HT-29 (cell line): ENCODE measurements at regions not wholly inside any gene's neighbourhood (a gene's known extent, or its start where the extent isn't known, plus 50 kb on each side); places are given as distances from the start of the nearest gene placed in this dataset.

Source experiments
- DNase-seq: peaks from one replicate; pipeline ENCODE4 v3.0.0-alpha.2; 2015; ENCODE audit warnings: low spot score

GRCh38 chr11:70790671-70791300 lies 392.5 kb downstream of the CTTN start:
- DNase-seq, result no peak

DNA sequence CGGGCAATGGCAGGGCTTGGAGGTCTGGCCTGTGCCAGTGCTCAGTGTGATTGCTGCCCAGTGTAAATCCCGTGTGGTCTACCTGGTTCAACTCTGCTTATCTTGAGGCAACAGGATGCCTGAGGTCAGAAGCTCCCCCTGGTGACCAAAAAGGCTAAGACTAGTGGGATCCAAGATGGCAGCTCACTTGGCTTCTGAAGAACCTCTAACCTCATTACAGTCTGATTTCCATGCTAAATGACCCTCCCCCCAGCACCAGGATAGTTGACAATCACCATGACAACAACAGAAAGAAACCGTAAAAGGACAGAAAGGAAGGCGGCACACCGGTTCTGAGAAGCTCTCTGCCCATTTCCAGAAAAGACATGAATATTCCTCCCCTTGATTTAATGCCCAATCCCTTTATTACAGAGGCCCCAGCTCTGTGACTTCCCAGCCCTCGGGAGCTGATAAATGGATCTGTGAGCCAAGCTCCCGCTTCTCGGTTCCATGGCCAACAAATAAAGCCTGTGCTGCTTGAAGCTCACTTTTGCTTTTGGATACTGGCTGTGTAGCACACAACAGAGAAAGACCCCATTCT lies 398.4 kb downstream of the CTTN start:
- peak; percentile 16 for DNase-seq

DNA sequence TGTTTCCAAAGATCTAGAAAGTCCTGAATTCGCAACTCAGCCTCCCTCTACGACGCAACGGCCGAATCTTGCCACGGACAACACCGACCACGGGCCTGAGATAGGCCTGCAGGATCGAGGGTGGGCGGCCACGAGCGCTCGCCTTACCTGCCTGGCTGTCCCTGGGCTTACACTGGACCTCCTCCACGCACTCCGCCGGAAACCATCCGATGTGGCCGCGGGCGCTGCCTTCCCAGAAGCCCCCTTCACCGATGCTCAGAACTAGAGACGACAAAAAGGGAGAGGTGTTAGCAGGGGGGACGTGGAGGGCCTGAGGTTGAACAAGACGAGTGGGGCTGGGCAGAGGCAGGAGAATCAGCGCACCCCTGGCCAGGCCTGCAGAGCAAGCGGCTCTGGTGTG lies 400.0 kb downstream of the CTTN start:
- no peak for DNase-seq

DNA sequence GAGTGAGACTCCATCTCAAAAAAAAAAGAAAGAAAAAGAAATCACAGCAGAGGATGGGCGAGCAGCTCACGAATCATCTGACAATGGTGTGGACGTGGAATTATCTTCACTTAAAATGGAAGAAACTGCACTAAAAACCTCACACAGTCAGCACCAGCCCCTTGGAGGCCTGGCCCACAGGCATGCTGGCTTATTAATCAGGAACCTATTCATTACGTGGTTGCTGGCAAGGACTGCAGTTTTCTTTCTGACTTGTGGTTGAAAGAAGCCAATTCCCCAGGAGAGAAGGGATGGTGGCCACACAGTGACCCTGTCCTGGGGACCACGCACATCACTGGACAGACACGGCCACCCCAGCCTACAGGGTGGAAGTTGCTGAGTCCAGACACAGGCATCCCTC lies 401.1 kb downstream of the CTTN start:
- no peak for DNase-seq

GRCh38 chr11:70802185-70802584 lies 403.9 kb downstream of the CTTN start:
- DNase-seq, result no peak

- no peak for DNase-seq
Observed at GRCh38 chr11:70804139-70804837, 406.0 kb downstream of the CTTN start.

GRCh38 chr11:70805243-70805642 lies 406.9 kb downstream of the CTTN start:
- no peak for DNase-seq

- DNase-seq, result no peak
Observed at GRCh38 chr11:70805971-70806370, 407.6 kb downstream of the CTTN start.

DNA sequence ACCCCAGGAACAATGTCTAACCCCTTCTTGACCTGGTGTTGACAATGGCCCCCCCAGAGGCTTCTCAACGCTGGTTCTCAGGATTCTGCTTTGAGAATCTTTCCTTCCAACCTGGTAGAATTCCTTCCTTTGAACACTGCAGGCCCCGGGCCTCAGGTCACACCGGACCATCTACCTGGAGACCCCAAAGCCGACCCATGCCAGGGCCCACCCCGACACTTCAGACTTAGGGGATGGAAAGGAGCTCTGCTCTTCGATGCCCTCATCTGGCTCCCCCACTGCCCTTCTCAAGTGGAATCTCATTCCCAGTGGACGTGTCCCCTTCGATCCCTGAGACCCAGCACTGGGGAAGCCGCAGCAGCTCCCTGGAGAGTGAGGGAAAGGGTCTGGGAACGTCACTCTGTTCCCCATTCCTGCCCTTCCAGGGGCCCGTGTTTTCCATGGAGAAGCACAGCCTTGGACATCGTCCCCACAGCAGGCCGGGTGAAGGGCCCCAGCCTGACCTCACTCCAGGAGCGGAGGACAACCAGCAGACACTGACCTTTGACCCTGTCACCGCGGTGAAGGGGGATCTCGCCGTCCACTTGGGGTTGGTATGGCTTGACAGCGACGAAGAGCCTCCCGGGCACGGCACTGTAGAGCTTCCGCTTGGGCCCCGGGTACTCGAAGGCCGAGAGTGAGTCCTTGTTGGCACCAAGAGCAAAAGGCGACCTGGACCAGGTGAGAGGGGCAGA lies 408.3 kb downstream of the CTTN start:
- DNase-seq, result no peak

GRCh38 chr11:70807195-70807543 lies 408.8 kb downstream of the CTTN start:
- no peak for DNase-seq

DNA sequence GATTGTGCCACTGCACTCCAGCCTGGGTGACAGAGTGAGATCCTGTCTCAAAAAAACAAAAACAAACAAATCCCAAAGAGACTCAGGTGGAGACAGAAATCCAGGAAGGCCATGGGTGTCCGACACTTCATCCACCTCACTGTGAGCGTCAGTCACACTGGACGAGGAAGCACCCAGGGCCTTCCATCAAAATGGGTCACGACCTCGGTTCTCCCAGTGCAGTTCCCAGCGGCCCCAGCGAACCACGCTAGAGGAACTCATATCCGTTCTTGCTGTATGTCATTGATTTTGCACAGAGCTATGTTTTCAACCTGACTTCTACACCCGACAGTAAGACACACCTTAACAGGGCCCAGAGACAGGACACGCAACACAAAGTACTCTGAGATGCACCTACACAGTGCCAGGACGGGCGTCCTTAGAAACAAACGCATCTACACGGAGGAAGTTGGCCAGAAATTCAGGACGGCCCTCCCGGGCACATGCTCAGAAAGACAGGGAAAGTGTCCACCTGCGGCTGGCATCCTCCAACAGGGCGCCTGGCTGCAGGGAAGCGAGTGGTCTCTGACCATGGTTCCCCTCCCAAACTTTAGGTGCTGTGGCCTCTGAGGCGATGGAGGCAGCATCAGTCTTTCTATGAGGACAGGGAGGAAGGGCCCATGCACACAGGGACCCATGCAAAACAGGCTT lies 410.5 kb downstream of the CTTN start:
- no peak for DNase-seq

- DNase-seq, result no peak
Observed at GRCh38 chr11:70810133-70810532, 411.8 kb downstream of the CTTN start.

GRCh38 chr11:70810681-70811080 lies 412.4 kb downstream of the CTTN start:
- no peak for DNase-seq

DNA sequence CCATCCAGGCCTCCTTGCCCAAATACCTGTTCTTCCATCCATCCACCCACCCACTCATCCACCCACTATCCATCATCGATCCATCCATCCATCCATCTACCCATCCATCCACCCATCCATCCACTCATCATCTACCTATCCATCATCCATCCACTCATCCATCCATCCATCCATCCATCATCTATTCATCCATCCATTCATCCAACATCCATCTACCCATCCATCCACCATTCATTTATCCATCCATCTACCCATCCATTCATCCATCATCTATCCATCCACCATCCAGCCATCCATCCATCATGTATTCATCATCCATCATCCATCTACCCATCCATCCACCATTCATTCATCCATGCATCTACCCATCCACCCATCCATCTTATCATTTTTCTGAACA lies 413.2 kb downstream of the CTTN start:
- no peak for DNase-seq

GRCh38 chr11:70811915-70812314 lies 413.6 kb downstream of the CTTN start:
- DNase-seq, result no peak

GRCh38 chr11:70812472-70812871 lies 414.1 kb downstream of the CTTN start:
- DNase-seq, result no peak

DNA sequence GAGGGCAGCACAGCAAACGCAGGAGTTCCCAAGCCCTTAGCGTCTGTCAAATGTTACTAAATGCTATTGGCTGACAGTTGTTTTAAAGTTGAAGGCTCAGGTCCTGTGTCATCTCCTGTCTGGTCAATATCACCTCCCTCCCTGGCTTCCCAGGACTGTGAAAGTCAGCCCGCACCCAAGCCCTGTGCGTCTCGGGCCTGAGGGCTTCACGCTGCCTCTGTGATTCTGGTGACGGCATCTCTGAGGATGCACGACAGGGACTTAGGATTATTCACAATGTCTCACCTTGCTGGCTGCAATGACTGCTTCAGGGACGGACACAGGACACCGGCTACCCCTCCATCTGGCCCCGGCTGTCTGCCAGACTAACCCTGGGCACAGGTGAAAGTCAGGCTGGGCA lies 415.3 kb downstream of the CTTN start:
- DNase-seq, result no peak

DNA sequence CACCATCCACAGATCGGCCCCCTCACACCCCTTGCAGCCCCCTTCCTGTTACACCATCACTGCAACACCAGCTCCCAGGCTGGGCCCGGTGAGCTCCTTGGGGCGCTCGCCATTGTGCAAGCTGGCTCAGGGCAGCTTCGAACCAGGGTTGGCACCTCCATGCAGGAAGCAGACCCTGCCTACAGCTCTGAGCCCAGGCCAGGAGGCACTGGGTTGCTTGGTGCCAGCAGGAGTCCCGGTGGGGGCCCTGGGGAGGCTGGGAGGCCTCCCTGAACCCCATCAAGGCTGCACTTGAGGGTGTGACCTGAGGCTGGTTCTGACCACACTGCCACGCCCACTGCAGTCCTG lies 417.1 kb downstream of the CTTN start:
- DNase-seq, result no peak

- no peak for DNase-seq
Observed at GRCh38 chr11:70816156-70816678, 417.9 kb downstream of the CTTN start.

GRCh38 chr11:70818351-70818750 lies 420.0 kb downstream of the CTTN start:
- no peak for DNase-seq

DNA sequence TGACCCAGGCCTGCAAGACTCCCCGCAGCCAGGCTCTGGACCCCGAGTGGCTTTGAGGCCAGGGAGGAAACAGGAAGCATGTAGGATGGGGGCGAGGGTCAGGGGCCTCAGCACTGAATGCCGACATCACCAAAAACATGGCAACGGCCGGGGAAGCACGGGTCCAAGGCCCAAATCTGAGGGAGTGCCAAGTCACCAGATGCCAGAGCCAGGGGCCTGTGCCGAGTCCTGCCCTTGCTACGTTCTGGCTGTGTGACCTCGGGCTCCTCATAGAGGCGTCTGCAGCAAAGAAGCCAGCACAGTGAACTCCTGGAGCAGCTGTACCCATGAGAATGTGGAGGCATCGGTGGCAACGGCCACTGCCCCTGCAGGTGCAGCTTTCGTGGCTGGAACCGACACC lies 420.7 kb downstream of the CTTN start:
- DNase-seq, result no peak

GRCh38 chr11:70820311-70820710 lies 422.0 kb downstream of the CTTN start:
- no peak for DNase-seq
